Neuronal stem cell (in vitro differentiated cells): ENCODE measurements at regions not wholly inside any gene's neighbourhood (a gene's known extent, or its start where the extent isn't known, plus 50 kb on each side); places are given as distances from the start of the nearest gene placed in this dataset.

Source experiments
- DNase-seq: peaks from one replicate; pipeline ENCODE4 v3.0.0-alpha.2; 2013; ENCODE audit warnings: low spot score
- H2AFZ ChIP-seq: one replicate; pipeline ENCODE4 v1.6.1; 2013; ENCODE audit warnings: mild to moderate bottlenecking, low read length, inconsistent platforms
- H2AK5ac ChIP-seq: 2 replicates; pipeline ENCODE4 v1.6.1; 2013; ENCODE audit warnings: low read depth, mild to moderate bottlenecking, inconsistent platforms, low read length, moderate library complexity, mixed read lengths
- H2BK120ac ChIP-seq: 2 replicates; pipeline ENCODE4 v1.6.1; 2013; ENCODE audit warnings: low read depth, mild to moderate bottlenecking, inconsistent platforms, low read length, moderate library complexity, mixed read lengths
- H2BK12ac ChIP-seq: one replicate; pipeline ENCODE4 v1.6.1; 2013; ENCODE audit warnings: low read length, inconsistent platforms
- H2BK15ac ChIP-seq: 2 replicates; pipeline ENCODE4 v1.6.1; 2013; ENCODE audit warnings: mild to moderate bottlenecking, low read length, inconsistent platforms, mixed read lengths
- H2BK5ac ChIP-seq: one replicate; pipeline ENCODE4 v1.6.1; 2013; ENCODE audit warnings: inconsistent platforms, mild to moderate bottlenecking, low read length, moderate library complexity
- H3K14ac ChIP-seq: one replicate; pipeline ENCODE4 v1.6.1; 2013; ENCODE audit warnings: low read length, inconsistent platforms
- H3K18ac ChIP-seq: 2 replicates; pipeline ENCODE4 v1.6.1; 2013; ENCODE audit warnings: low read length, inconsistent platforms
- H3K23ac ChIP-seq: 2 replicates; pipeline ENCODE4 v1.6.1; 2013; ENCODE audit warnings: low read depth, mild to moderate bottlenecking, mixed read lengths, low read length, inconsistent platforms; ENCODE audit not compliant: poor library complexity
- H3K27ac ChIP-seq: replicated peaks from 3 replicates; pipeline ENCODE4 v1.5.1; 2013; ENCODE audit warnings: low read length, inconsistent platforms
- H3K27me3 ChIP-seq, 3 experiments: 2 replicates each; pipeline ENCODE4 v1.6.1; 2013; ENCODE audit warnings: low read length in 3 of 3, mild to moderate bottlenecking in 2 of 3, inconsistent platforms in 1 of 3, low read depth in 1 of 3, mixed read lengths in 1 of 3, moderate library complexity in 1 of 3; ENCODE audit not compliant: control insufficient read depth in 3 of 3, insufficient read depth in 3 of 3
- H3K36me3 ChIP-seq, 2 donors: replicated peaks in 1 of 2; 2 replicates each; pipeline ENCODE4 v1.6.1; 2013; ENCODE audit warnings: low read length in 2 of 2; ENCODE audit not compliant: control insufficient read depth in 2 of 2, insufficient read depth in 2 of 2
- H3K4ac ChIP-seq: 2 replicates; pipeline ENCODE4 v1.6.1; 2013; ENCODE audit warnings: inconsistent platforms, mild to moderate bottlenecking, low read length, moderate library complexity
- H3K4me1 ChIP-seq, 2 donors: 1 replicate in 1 of 2; 2 replicates in 1 of 2; pipeline ENCODE4 v1.6.1; 2013; ENCODE audit warnings: low read length in 2 of 2, low read depth in 1 of 2; ENCODE audit not compliant: control insufficient read depth in 2 of 2, insufficient read depth in 1 of 2
- H3K4me2 ChIP-seq: one replicate; pipeline ENCODE4 v1.6.1; 2013; ENCODE audit warnings: mild to moderate bottlenecking, low read length, inconsistent platforms; ENCODE audit not compliant: insufficient read depth, poor library complexity, severe bottlenecking
- H3K4me3 ChIP-seq, 2 donors: 2 replicates each; pipeline ENCODE4 v1.5.1; 2013; ENCODE audit warnings: low read length in 2 of 2, mild to moderate bottlenecking in 2 of 2, inconsistent platforms in 1 of 2, moderate library complexity in 1 of 2
- H3K79me1 ChIP-seq: one replicate; pipeline ENCODE4 v1.6.1; 2013; ENCODE audit warnings: low read depth, mild to moderate bottlenecking, inconsistent platforms, low read length, moderate library complexity
- H3K9ac ChIP-seq: one replicate; pipeline ENCODE4 v1.6.1; 2013; ENCODE audit warnings: mild to moderate bottlenecking, low read depth, low read length, inconsistent platforms; ENCODE audit not compliant: poor library complexity
- H3K9me3 ChIP-seq, 2 donors: replicated peaks in 1 of 2; 2 replicates each; pipeline versions ENCODE3 to v1.6.1; 2013; ENCODE audit warnings: low read length in 2 of 2, mild to moderate bottlenecking in 2 of 2, inconsistent platforms in 1 of 2, low read depth in 1 of 2, mixed read lengths in 1 of 2, moderate library complexity in 1 of 2; ENCODE audit not compliant: control insufficient read depth in 2 of 2, insufficient read depth in 1 of 2
- H4K8ac ChIP-seq: one replicate; pipeline ENCODE4 v1.6.1; 2013; ENCODE audit warnings: low read depth, mild to moderate bottlenecking, inconsistent platforms, low read length, moderate library complexity
- H4K91ac ChIP-seq: one replicate; pipeline ENCODE4 v1.6.1; 2013; ENCODE audit warnings: low read length, low read depth, mild to moderate bottlenecking, inconsistent platforms; ENCODE audit not compliant: poor library complexity
- WGBS, 2 donors: extraction: QIAGEN DNeasy Blood & Tissue Kit; methylation state at CpG; one replicate each; pipeline ENCODE4 v1.1.7; 2013; ENCODE audit warnings: missing lambda C conversion rate in 2 of 2, mixed read lengths in 1 of 2; ENCODE audit not compliant: insufficient read length in 2 of 2, insufficient replicate concordance in 1 of 2; ENCODE audit errors: extremely low coverage in 2 of 2; 5-methylcytosine and 5-hydroxymethylcytosine counted together

DNA sequence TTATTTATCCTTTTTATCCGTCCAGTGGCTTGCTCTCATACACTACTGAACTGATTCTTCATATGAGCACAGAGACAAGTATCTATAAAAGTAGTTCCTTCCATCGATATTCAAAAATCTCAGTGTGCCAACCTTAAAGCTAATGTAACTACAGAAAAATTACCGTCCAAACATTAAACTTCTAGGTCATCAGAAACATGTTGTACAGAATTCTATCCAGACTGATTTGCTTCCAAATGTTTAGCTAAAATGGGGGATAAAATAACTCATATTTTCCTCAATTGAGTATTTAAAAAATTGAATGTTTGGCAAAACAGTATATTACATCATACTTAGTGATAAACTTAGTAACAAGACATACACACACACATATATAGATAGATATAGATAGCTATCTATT is 584.7 kb upstream of the SEMA3D start:
- Histone ChIP-seq H2BK120ac (no peak overlapping the region), H2BK15ac (no peak overlapping the region), H4K8ac (no peak overlapping the region), H3K79me1 (no peaks in the 10 kb centered on the region), H3K27ac (no peak overlapping the region), H3K9me3 (no peaks in the 10 kb centered on the region), H3K36me3 (no peaks in the 10 kb centered on the region), H3K9ac (no peak overlapping the region), H3K4me3 (no peak overlapping the region), H2AFZ (no peak overlapping the region), H3K23ac (no peak overlapping the region), H3K18ac (no peak overlapping the region), H2BK5ac (no peak overlapping the region), H3K4ac (no peak overlapping the region), H2AK5ac (no peak overlapping the region), H3K4me2 (no peak overlapping the region), H3K27me3 (peaks cover 0 to 2% (median 0%) of the 10 kb centered on the region in 3 experiments), H2BK12ac (no peak overlapping the region), H3K4me1 (no peaks in the 10 kb centered on the region), H4K91ac (no peak overlapping the region), H3K14ac (no peak overlapping the region)
- WGBS, 2 donors: no CpG with 5 or more reads among the region's 3 CpGs
- no peak for DNase-seq

DNA sequence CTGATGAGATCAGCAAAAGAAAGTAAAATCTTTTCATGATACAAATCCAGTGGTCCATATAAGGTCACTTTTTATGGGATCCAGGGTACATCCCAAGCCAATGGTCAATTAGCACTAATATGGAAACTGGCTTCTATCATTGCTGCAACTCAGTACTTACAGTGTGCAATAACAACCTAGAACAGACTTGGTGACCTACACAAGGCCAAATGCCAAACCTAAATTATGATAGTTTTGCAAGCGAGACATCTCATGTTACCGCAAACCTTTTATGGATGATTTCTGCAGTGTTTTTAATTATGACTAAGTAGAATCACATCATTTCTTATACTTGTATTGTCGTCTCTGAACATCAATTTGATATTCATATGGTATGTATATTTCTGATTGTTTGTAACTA is 583.5 kb upstream of the SEMA3D start:
- Histone ChIP-seq H3K23ac (no peak overlapping the region), H3K18ac (no peak overlapping the region), H3K14ac (no peak overlapping the region), H3K27me3 (peaks cover 0 to 2% (median 0%) of the 10 kb centered on the region in 3 experiments), H4K8ac (no peak overlapping the region), H3K79me1 (no peaks in the 10 kb centered on the region), H3K4me1 (no peaks in the 10 kb centered on the region), H3K4me2 (no peak overlapping the region), H4K91ac (no peak overlapping the region), H2BK120ac (no peak overlapping the region), H3K9me3 (no peaks in the 10 kb centered on the region), H3K4me3 (no peak overlapping the region), H2BK12ac (no peak overlapping the region), H3K36me3 (no peaks in the 10 kb centered on the region), H2AK5ac (no peak overlapping the region), H2BK15ac (no peak overlapping the region), H3K27ac (no peak overlapping the region), H2BK5ac (no peak overlapping the region), H3K9ac (no peak overlapping the region), H3K4ac (no peak overlapping the region), H2AFZ (no peak overlapping the region)
- no CpG with 5 or more reads among the region's 3 CpGs for WGBS, 2 donors
- no peak for DNase-seq

DNA sequence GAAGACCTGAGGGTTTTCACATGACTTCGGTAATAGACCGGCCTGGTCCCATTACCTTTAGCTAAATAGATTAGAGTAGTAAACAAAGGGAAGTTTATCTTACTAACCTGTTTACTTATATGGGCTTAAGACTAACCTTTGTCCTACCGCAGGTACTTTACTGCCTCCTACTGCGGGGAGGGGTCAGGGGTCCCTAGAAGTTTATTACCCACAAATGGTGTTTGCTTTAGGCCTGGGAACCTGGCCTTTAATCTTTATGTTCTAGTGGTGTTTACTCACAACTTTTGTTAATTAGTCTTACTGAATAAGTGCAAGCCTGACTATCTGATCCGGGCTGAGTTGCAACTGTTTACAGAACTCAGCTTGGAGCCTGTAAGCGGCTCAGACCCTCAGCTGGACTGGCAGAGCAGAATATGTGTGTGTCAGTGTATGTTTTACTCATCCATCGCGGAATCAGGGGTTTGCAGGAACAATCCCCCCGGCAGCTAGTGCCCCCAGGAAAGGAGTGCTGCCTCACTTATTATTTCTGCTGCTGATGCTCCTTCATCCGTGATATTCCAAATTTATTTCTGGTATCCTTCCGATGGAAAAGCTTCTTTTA is 578.9 kb upstream of the SEMA3D start:
- Histone ChIP-seq H2BK15ac (no peak overlapping the region), H2BK5ac (no peak overlapping the region), H3K14ac (no peak overlapping the region), H3K27me3 (peaks cover 0 to 2% (median 0%) of the 10 kb centered on the region in 3 experiments), H3K4me3 (no peak overlapping the region), H4K8ac (no peak overlapping the region), H3K9me3 (no peaks in the 10 kb centered on the region), H2BK12ac (no peak overlapping the region), H3K18ac (no peak overlapping the region), H3K79me1 (no peaks in the 10 kb centered on the region), H2BK120ac (no peak overlapping the region), H3K36me3 (no peaks in the 10 kb centered on the region), H3K9ac (no peak overlapping the region), H3K27ac (no peak overlapping the region), H4K91ac (no peak overlapping the region), H3K4me1 (no peaks in the 10 kb centered on the region), H2AK5ac (no peak overlapping the region), H3K4ac (no peak overlapping the region), H3K23ac (no peak overlapping the region), H3K4me2 (no peak overlapping the region), H2AFZ (peak overlapping the region; percentile 38)
- no peak for DNase-seq
- WGBS, 2 donors: no CpG with 5 or more reads among the region's 11 CpGs

DNA sequence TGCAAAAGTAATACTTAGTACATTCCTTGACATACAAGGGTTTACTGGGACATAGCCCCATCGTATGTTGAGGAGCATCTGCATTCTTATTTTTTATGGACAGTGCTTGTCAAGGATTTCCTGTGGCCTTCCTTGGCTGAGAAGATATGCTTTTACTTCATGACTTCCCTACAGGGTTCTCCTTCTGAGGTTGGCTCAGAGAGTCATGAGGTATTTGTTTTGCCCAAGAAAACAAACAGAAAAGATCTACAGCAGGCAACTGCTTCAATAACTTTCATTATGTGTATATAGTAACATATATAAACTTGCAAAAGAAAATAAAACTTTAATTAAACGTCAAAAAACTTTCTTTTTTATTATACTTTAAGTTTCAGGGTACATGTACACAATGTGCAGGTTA is 577.2 kb upstream of the SEMA3D start:
- no peaks in the 10 kb centered on the region for H3K79me1 ChIP-seq
- H3K14ac ChIP-seq: no peak overlapping the region
- H3K4me3 ChIP-seq: no peak overlapping the region
- DNase-seq: no peak
- H2BK5ac ChIP-seq: no peak overlapping the region
- H4K91ac ChIP-seq: no peak overlapping the region
- no peaks in the 10 kb centered on the region for H3K9me3 ChIP-seq
- no peak overlapping the region for H2BK12ac ChIP-seq
- no peak overlapping the region for H3K23ac ChIP-seq
- no peak overlapping the region for H3K18ac ChIP-seq
- H3K36me3 ChIP-seq: no peaks in the 10 kb centered on the region
- H2BK15ac ChIP-seq: no peak overlapping the region
- H3K27ac ChIP-seq: no peak overlapping the region
- H3K4ac ChIP-seq: no peak overlapping the region
- no peak overlapping the region for H2AFZ ChIP-seq
- H3K4me2 ChIP-seq: no peak overlapping the region
- H2AK5ac ChIP-seq: no peak overlapping the region
- no CpG with 5 or more reads among the region's 2 CpGs for WGBS, 2 donors
- H3K9ac ChIP-seq: no peak overlapping the region
- no peak overlapping the region for H4K8ac ChIP-seq
- no peaks in the 10 kb centered on the region for H3K4me1 ChIP-seq
- H3K27me3 ChIP-seq: peaks cover 0 to 2% (median 0%) of the 10 kb centered on the region in 3 experiments
- no peak overlapping the region for H2BK120ac ChIP-seq
